WTC11 (cell line): ENCODE measurements at regions not wholly inside any gene's neighbourhood (a gene's known extent, or its start where the extent isn't known, plus 50 kb on each side); places are given as distances from the start of the nearest gene placed in this dataset.

Experiments
- ATAC-seq: fragments of 200-7000 bp; cut with Tn5 transposase; 2 replicates; pipeline ENCODE4 v1.10.0; 2021; ENCODE audit warnings: mild to moderate bottlenecking, moderate library complexity
- CTCF ChIA-PET: fragments of 300-600 bp; sonication (Branson Sonifier 250); formaldehyde crosslinking; loops from one replicate; lab custom pipeline; 2021; ENCODE audit warnings: antibody characterized with exemption; lab: Charles Lee
- POLR2A ChIA-PET: fragments of 350-600 bp; sonication (Branson Sonifier 250); formaldehyde crosslinking; loops from one replicate; lab custom pipeline; 2021; ENCODE audit warnings: antibody characterized with exemption; lab: Charles Lee
- DNase-seq: peaks from one replicate; pipeline ENCODE4 v3.0.0; 2021; ENCODE audit warnings: low spot score
- H3K27ac Mint-ChIP-seq: 2 replicates; pipeline ENCODE4 v1.8.0; 2021; ENCODE audit warnings: mixed read lengths
- H3K27me3 Mint-ChIP-seq: 2 replicates; pipeline ENCODE4 v1.8.0; 2021; ENCODE audit warnings: low read depth, mild to moderate bottlenecking, moderate library complexity, mixed read lengths
- H3K36me3 Mint-ChIP-seq: 2 replicates; pipeline ENCODE4 v1.8.0; 2021; ENCODE audit warnings: mixed read lengths
- H3K4me1 Mint-ChIP-seq: 2 replicates; pipeline ENCODE4 v1.8.0; 2022; ENCODE audit warnings: mixed read lengths
- H3K4me3 Mint-ChIP-seq: 2 replicates; pipeline ENCODE4 v1.8.0; 2021; ENCODE audit warnings: mild to moderate bottlenecking, moderate library complexity, mixed read lengths
- H3K9me3 Mint-ChIP-seq: 2 replicates; pipeline ENCODE4 v1.8.0; 2021; ENCODE audit warnings: mixed read lengths
- AFF4 ChIP-seq: sonication (generic); formaldehyde crosslinking; IDR thresholded peaks from 2 replicates; pipeline ENCODE4 v1.8.1; 2023; ENCODE audit warnings: mild to moderate bottlenecking, missing genetic modification reagents, borderline replicate concordance
- E2F4 ChIP-seq: sonication (generic); formaldehyde crosslinking; IDR thresholded peaks from 2 replicates; pipeline ENCODE4 v1.8.1; 2022; ENCODE audit warnings: low read depth, mild to moderate bottlenecking, moderate library complexity, missing genetic modification reagents, borderline replicate concordance
- FOXP1 ChIP-seq: sonication (generic); formaldehyde crosslinking; IDR thresholded peaks from 2 replicates; pipeline ENCODE4 v1.8.0; 2022; ENCODE audit warnings: missing genetic modification reagents, mild to moderate bottlenecking, moderate library complexity, borderline replicate concordance
- GTF2I ChIP-seq: fragments of 250-450 bp; sonication (Bioruptor Pico); conservative IDR thresholded peaks from 2 replicates; pipeline ENCODE4 v1.4.0; 2021; ENCODE audit warnings: mild to moderate bottlenecking
- OVOL2 ChIP-seq: fragments of 250-450 bp; sonication (Bioruptor Pico); IDR thresholded peaks from 2 replicates; pipeline ENCODE4 v1.9.0; 2021; ENCODE audit warnings: mild to moderate bottlenecking, borderline replicate concordance
- PREB ChIP-seq: sonication (generic); formaldehyde crosslinking; IDR thresholded peaks from 2 replicates; pipeline ENCODE4 v1.8.1; 2022; ENCODE audit warnings: mild to moderate bottlenecking, missing genetic modification reagents, moderate library complexity, borderline replicate concordance
- PRRX2 ChIP-seq: fragments of 250-450 bp; sonication (Bioruptor Pico); IDR thresholded peaks from 2 replicates; pipeline ENCODE4 v1.8.0; 2021; ENCODE audit warnings: mild to moderate bottlenecking
- SMAD4 ChIP-seq: sonication (generic); formaldehyde crosslinking; IDR thresholded peaks from 2 replicates; pipeline ENCODE4 v1.8.0; 2022; ENCODE audit warnings: mild to moderate bottlenecking, missing genetic modification reagents
- ZNF423 ChIP-seq: fragments of 250-450 bp; sonication (Bioruptor Pico); IDR thresholded peaks from 2 replicates; pipeline ENCODE4 v2.1.2; 2022; ENCODE audit warnings: mild to moderate bottlenecking, moderate library complexity
- TF ChIP-seq, protein P1 (sequence below): sonication (generic); formaldehyde crosslinking; IDR thresholded peaks from 2 replicates; pipeline ENCODE4 v1.8.0; 2022; ENCODE audit warnings: missing genetic modification reagents
- TF ChIP-seq, protein P2 (sequence below): fragments of 250-450 bp; sonication (Bioruptor Pico); IDR thresholded peaks from 2 replicates; pipeline ENCODE4 v1.9.0; 2021; ENCODE audit warnings: mild to moderate bottlenecking
- TF ChIP-seq, protein P3 (sequence below): sonication (generic); formaldehyde crosslinking; conservative IDR thresholded peaks from 2 replicates; pipeline ENCODE4 v1.8.1; 2022; ENCODE audit warnings: mild to moderate bottlenecking, missing genetic modification reagents

GRCh38 chr1:212188599-212189351 is 96.4 kb upstream of the PPP2R5A start:
- TF ChIP-seq ZNF423 (CRISPR knock-in tag) = no peak
- TF ChIP-seq GTF2I (CRISPR knock-in tag) = no peak
- TF ChIP-seq OVOL2 (CRISPR knock-in tag) = no peak
- TF ChIP-seq, protein P1, sequence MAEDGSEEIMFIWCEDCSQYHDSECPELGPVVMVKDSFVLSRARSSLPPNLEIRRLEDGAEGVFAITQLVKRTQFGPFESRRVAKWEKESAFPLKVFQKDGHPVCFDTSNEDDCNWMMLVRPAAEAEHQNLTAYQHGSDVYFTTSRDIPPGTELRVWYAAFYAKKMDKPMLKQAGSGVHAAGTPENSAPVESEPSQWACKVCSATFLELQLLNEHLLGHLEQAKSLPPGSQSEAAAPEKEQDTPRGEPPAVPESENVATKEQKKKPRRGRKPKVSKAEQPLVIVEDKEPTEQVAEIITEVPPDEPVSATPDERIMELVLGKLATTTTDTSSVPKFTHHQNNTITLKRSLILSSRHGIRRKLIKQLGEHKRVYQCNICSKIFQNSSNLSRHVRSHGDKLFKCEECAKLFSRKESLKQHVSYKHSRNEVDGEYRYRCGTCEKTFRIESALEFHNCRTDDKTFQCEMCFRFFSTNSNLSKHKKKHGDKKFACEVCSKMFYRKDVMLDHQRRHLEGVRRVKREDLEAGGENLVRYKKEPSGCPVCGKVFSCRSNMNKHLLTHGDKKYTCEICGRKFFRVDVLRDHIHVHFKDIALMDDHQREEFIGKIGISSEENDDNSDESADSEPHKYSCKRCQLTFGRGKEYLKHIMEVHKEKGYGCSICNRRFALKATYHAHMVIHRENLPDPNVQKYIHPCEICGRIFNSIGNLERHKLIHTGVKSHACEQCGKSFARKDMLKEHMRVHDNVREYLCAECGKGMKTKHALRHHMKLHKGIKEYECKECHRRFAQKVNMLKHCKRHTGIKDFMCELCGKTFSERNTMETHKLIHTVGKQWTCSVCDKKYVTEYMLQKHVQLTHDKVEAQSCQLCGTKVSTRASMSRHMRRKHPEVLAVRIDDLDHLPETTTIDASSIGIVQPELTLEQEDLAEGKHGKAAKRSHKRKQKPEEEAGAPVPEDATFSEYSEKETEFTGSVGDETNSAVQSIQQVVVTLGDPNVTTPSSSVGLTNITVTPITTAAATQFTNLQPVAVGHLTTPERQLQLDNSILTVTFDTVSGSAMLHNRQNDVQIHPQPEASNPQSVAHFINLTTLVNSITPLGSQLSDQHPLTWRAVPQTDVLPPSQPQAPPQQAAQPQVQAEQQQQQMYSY (CRISPR knock-in tag) = no peak
- TF ChIP-seq SMAD4 (CRISPR knock-in tag) = no peak
- TF ChIP-seq FOXP1 (CRISPR knock-in tag) = no peak
- no peak for TF ChIP-seq E2F4 (CRISPR knock-in tag)
- TF ChIP-seq, protein P2, sequence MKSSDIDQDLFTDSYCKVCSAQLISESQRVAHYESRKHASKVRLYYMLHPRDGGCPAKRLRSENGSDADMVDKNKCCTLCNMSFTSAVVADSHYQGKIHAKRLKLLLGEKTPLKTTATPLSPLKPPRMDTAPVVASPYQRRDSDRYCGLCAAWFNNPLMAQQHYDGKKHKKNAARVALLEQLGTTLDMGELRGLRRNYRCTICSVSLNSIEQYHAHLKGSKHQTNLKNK (CRISPR knock-in tag) = no peak
- no peak for TF ChIP-seq PREB (CRISPR knock-in tag)
- Mint-ChIP-seq H3K27ac (no peak overlapping the region), H3K4me3 (no peak overlapping the region), H3K36me3 (no peaks in the 10 kb centered on the region), H3K27me3 (no peaks in the 10 kb centered on the region; the same call in none of the 2 replicates), H3K9me3 (no peaks in the 10 kb centered on the region), H3K4me1 (0 out of 2 replicates have a peak, but pooled peaks cover 3% of the 10 kb centered on the region)
- ChIA-PET POLR2A (no interaction called here), CTCF (no interaction called here)
- DNase-seq = no peak
- ATAC-seq = no peak

DNA sequence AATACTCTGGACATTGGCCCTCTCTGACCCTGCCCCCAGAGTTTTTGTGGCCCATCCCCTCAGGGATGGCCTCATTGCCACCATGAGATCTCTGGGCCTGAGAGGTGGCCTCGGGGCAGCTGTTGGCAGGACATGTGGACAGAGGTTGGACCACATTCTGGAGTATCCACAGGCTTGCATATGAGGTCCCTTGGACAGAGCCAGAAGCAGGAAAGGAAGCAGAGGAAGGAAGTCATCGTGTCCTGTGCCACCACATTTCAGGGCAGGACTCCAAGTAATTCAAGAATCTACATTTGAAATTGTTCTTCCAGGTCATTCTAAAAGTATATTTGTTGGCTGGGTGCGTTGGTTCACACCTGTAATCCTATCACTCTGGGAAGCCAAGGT is 95.9 kb upstream of the PPP2R5A start:
- 0 out of 2 replicates have a peak, but pooled peaks cover under 1% of the 10 kb centered on the region for H3K36me3 Mint-ChIP-seq
- ChIA-PET CTCF (no interaction called here), POLR2A (interaction anchor here (0.6 kb wide), 1 partner anchor 364 kb away, joined by 3 read pairs; no protein-coding TSS in a partner anchor)
- 0 out of 2 replicates have a peak, but pooled peaks cover 3% of the 10 kb centered on the region for H3K4me1 Mint-ChIP-seq
- TF ChIP-seq, protein P3, sequence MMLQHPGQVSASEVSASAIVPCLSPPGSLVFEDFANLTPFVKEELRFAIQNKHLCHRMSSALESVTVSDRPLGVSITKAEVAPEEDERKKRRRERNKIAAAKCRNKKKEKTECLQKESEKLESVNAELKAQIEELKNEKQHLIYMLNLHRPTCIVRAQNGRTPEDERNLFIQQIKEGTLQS (CRISPR knock-in tag) = no peak
- TF ChIP-seq AFF4 (CRISPR knock-in tag) = no peak
- TF ChIP-seq PRRX2 (CRISPR knock-in tag) = no peak
- peaks cover 2% of the 10 kb centered on the region; the same call in 1 of the 2 replicates for H3K27me3 Mint-ChIP-seq
- ATAC-seq = no peak
- no peak overlapping the region for H3K27ac Mint-ChIP-seq
- no peak overlapping the region for H3K4me3 Mint-ChIP-seq
- no peak for DNase-seq
- H3K9me3 Mint-ChIP-seq = peaks cover 3% of the 10 kb centered on the region
